ENCODE measurements at regions not wholly inside any gene's neighbourhood (a gene's known extent, or its start where the extent isn't known, plus 50 kb on each side); places are given as distances from the start of the nearest gene placed in this dataset.

DNA sequence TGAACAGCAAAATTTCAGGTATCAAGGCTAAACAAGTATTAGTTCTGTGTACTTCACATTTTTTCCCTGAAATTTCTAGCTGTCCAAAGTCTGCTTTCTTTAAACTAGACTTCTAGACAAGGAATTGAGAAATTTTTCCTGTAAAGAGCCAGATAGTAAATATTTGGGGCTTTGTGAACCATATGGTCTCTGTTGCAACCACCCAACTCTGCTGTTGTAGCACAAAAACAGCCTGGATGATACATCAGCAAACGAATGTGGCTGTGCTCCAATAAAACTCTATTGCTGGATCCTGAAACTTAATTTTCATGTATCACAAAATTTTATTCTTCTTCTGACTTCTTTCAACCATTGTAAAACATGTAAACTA lies 96.0 kb upstream of the SLC38A4 start:
- Histone ChIP-seq H3K4me1 (peaks cover 0 to 6% of the 10 kb centered on the region in 2 donors), H3K27ac (peak overlapping the region in 1 of 2 donors; percentile 36), H3K36me3 (no peaks in the 10 kb centered on the region), H3K27me3 (no peaks in the 10 kb centered on the region), H3K9me3 (no peaks in the 10 kb centered on the region), H3K4me3 (no peak overlapping the region)
- ATAC-seq (peak; percentile 61), DNase-seq (peak in 2 of 4 donors; percentile 89 to 93)
- TF ChIP-seq, protein P1, sequence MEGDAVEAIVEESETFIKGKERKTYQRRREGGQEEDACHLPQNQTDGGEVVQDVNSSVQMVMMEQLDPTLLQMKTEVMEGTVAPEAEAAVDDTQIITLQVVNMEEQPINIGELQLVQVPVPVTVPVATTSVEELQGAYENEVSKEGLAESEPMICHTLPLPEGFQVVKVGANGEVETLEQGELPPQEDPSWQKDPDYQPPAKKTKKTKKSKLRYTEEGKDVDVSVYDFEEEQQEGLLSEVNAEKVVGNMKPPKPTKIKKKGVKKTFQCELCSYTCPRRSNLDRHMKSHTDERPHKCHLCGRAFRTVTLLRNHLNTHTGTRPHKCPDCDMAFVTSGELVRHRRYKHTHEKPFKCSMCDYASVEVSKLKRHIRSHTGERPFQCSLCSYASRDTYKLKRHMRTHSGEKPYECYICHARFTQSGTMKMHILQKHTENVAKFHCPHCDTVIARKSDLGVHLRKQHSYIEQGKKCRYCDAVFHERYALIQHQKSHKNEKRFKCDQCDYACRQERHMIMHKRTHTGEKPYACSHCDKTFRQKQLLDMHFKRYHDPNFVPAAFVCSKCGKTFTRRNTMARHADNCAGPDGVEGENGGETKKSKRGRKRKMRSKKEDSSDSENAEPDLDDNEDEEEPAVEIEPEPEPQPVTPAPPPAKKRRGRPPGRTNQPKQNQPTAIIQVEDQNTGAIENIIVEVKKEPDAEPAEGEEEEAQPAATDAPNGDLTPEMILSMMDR (IDR thresholded peaks at IDR 0.05) = no peak
- intact Hi-C loops (cut with DNase I) = no loop called here

GRCh38 chr12:46926526-46926925 lies 100.7 kb upstream of the SLC38A4 start:
- intact Hi-C loops (cut with DNase I) = no loop called here
- TF ChIP-seq, protein P1 (IDR thresholded peaks at IDR 0.05) = no peak
- Histone ChIP-seq H3K4me3 (no peak overlapping the region), H3K36me3 (no peaks in the 10 kb centered on the region), H3K27me3 (no peaks in the 10 kb centered on the region), H3K4me1 (peaks cover 0 to 4% of the 10 kb centered on the region in 2 donors), H3K27ac (no peak overlapping the region), H3K9me3 (no peaks in the 10 kb centered on the region)
- DNase-seq (no peak), ATAC-seq (no peak)

- H3K9me3 ChIP-seq = no peaks in the 10 kb centered on the region
- ATAC-seq (no peak), DNase-seq (no peak)
- H3K4me3 ChIP-seq = no peak overlapping the region
- no peak overlapping the region for H3K27ac ChIP-seq
- intact Hi-C loops (cut with DNase I) = loop anchor here in 1 of 2 donors (10.0 kb wide), 1 partner anchor 245 kb away; no protein-coding TSS in a partner anchor
- peaks cover 0 to 4% of the 10 kb centered on the region in 2 donors for H3K4me1 ChIP-seq
- no peaks in the 10 kb centered on the region for H3K27me3 ChIP-seq
- TF ChIP-seq, protein P1 (IDR thresholded peaks at IDR 0.05) = no peak
- H3K36me3 ChIP-seq = no peaks in the 10 kb centered on the region
Measured at GRCh38 chr12:46930101-46930500, 104.3 kb upstream of the SLC38A4 start.

GRCh38 chr12:46933947-46934346 lies 108.2 kb upstream of the SLC38A4 start:
- Histone ChIP-seq H3K4me1 (peaks cover 0 to 4% of the 10 kb centered on the region in 2 donors), H3K27ac (no peak overlapping the region), H3K36me3 (no peaks in the 10 kb centered on the region), H3K9me3 (no peaks in the 10 kb centered on the region), H3K4me3 (no peak overlapping the region), H3K27me3 (no peaks in the 10 kb centered on the region)
- ATAC-seq (peak; percentile 88), DNase-seq (peak in 2 of 4 donors; percentile 40 to 66)
- intact Hi-C loops (cut with DNase I) = loop anchor here in 1 of 2 donors (10.0 kb wide), 1 partner anchor 249 kb away; no protein-coding TSS in a partner anchor
- TF ChIP-seq, protein P1 (IDR thresholded peaks at IDR 0.05) = peak; percentile 41 to 43

DNA sequence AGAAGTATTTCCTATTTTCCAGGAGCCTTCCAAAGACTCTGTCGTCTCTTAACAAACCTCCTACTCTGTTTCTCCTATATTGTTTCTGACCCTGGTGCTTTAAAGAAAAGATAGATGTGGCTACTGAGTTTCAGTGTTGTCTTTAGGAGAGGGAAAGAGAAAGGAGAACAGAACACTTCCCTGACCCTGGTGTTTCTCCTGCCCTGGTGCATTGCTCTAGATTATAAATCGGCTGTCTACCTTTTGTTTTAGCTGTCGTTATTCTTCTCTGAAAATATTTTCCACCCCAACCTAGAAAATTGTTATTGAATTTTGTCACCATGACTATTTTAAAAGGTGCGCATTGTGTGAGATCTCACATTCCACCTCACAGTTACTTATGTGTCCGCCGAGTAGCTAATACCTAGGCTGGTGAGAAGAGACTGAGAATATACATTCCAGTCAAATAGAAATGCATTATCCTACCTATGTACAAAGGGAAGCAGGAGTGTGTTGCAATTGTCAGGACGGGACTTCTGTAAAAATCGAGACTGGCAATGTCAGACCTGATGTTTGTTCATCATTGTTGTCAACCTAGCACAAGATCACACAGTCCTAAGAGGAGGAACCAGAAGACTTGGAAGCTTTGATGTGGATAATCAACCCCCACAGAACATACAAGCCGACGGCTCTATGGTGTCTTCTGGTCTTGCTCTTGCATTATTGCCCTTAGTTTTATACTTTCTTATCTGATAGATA lies 108.7 kb upstream of the SLC38A4 start:
- H3K9me3 ChIP-seq = no peaks in the 10 kb centered on the region
- TF ChIP-seq, protein P1 (IDR thresholded peaks at IDR 0.05) = no peak
- H3K4me1 ChIP-seq = peaks cover 0 to 4% of the 10 kb centered on the region in 2 donors
- ATAC-seq (no peak), DNase-seq (no peak)
- H3K27ac ChIP-seq = no peak overlapping the region
- H3K27me3 ChIP-seq = no peaks in the 10 kb centered on the region
- H3K4me3 ChIP-seq = no peak overlapping the region
- H3K36me3 ChIP-seq = no peaks in the 10 kb centered on the region
- intact Hi-C loops (cut with DNase I) = loop anchor here in 1 of 2 donors (10.0 kb wide), 1 partner anchor 250 kb away; no protein-coding TSS in a partner anchor

Data from left lung (tissue), 4 donors.